HepG2 (cell line): ENCODE measurements at regions not wholly inside any gene's neighbourhood (a gene's known extent, or its start where the extent isn't known, plus 50 kb on each side); places are given as distances from the start of the nearest gene placed in this dataset.

ENCODE experiments used
- ATAC-seq: fragments of 200-7000 bp; cut with Tn5 transposase; 3 replicates; pipeline ENCODE4 v1.9.1; 2020; ENCODE audit warnings: mild to moderate bottlenecking, moderate library complexity
- BruUV-seq: library from RNA; stranded (reverse); fragments of 400-500 nt; replicated peaks from 2 replicates; lab custom pipeline; 2021; lab: Mats Ljungman, UMichigan
- CTCF ChIA-PET: fragments of 300-600 bp; formaldehyde crosslinking; extraction: SDS; loops from one replicate; lab custom pipeline; 2021; ENCODE audit warnings: low total read pairs, inconsistent platforms, low intra/inter-chr PET ratio; lab: Yijun Ruan, JAX
- POLR2A ChIA-PET: fragments of 350-600 bp; sonication (Branson Sonifier 250); formaldehyde crosslinking; loops from one replicate; lab custom pipeline; 2020; ENCODE audit warnings: antibody characterized with exemption, inconsistent platforms; lab: Yijun Ruan, JAX
- DNase-seq: peaks from one replicate; pipeline ENCODE4 v3.0.0-alpha.2; 2015; ENCODE audit warnings: low spot score
- FAIRE-seq: peaks from 3 replicates; lab custom pipeline; 2011; peaks lifted over from hg19 to GRCh38; lab: Jason Lieb, UNC
- H2AFZ ChIP-seq: one replicate; pipeline ENCODE4 v1.6.1; 2011; ENCODE audit warnings: low read length, inconsistent platforms
- H3K27ac ChIP-seq: fragments of 300-600 bp; 3 replicates; pipeline ENCODE4 v1.8.0; 2011; ENCODE audit warnings: mixed run types, mild to moderate bottlenecking, mixed read lengths, low read length, inconsistent platforms; ENCODE audit not compliant: insufficient read depth; ENCODE audit errors: extremely low read length
- H3K27me3 ChIP-seq, 2 experiments: fragments of 200-600 bp in 1 of 2; 2 replicates in 1 of 2; 3 replicates in 1 of 2; pipeline versions ENCODE4 v1.6.0 to v1.8.0; 2011; ENCODE audit warnings: low read length in 2 of 2, mild to moderate bottlenecking in 2 of 2, moderate library complexity in 2 of 2, inconsistent platforms in 1 of 2; ENCODE audit not compliant: insufficient read depth in 2 of 2, control insufficient read depth in 1 of 2
- H3K36me3 ChIP-seq, 2 experiments: fragments of 200-600 bp in 1 of 2; replicated peaks in 1 of 2; 2 replicates in 1 of 2; 3 replicates in 1 of 2; pipeline versions ENCODE4 v1.5.1 to v1.8.0; 2011; ENCODE audit warnings: low read length in 2 of 2, inconsistent platforms in 1 of 2; ENCODE audit not compliant: insufficient read depth in 2 of 2, control insufficient read depth in 1 of 2
- H3K4me1 ChIP-seq: 2 replicates; pipeline ENCODE4 v1.5.1; 2012; ENCODE audit warnings: low read length, inconsistent platforms; ENCODE audit not compliant: insufficient read depth
- H3K4me2 ChIP-seq: 2 replicates; pipeline ENCODE4 v1.6.0; 2011; ENCODE audit warnings: low read depth, low read length, inconsistent platforms
- H3K4me3 ChIP-seq, 3 experiments: fragments of 200-600 bp in 1 of 3; sonication (generic), shearing (Covaris generic) in 1 of 3; replicated peaks in 1 of 3; 2 replicates each; pipeline ENCODE4 v1.5.1; 2011 to 2016; ENCODE audit warnings: low read length in 3 of 3, inconsistent platforms in 2 of 3, low read depth in 2 of 3, mild to moderate bottlenecking in 2 of 3, control low read depth in 1 of 3, mixed read lengths in 1 of 3; ENCODE audit not compliant: insufficient read depth in 1 of 3
- H3K79me2 ChIP-seq: one replicate; pipeline ENCODE4 v1.6.1; 2011; ENCODE audit warnings: low read length, inconsistent platforms; ENCODE audit not compliant: insufficient read depth
- H3K9ac ChIP-seq: 2 replicates; pipeline ENCODE4 v1.6.0; 2011; ENCODE audit warnings: mild to moderate bottlenecking, low read depth, low read length, inconsistent platforms; ENCODE audit not compliant: insufficient read depth
- H3K9me3 ChIP-seq: 2 replicates; pipeline ENCODE4 v1.5.1; 2012; ENCODE audit warnings: mild to moderate bottlenecking, low read length
- H4K20me1 ChIP-seq: 2 replicates; pipeline ENCODE4 v1.6.0; 2011; ENCODE audit warnings: inconsistent platforms, mild to moderate bottlenecking, low read length, moderate library complexity; ENCODE audit not compliant: insufficient read depth
- FLYWCH1 ChIP-seq: sonication (generic); formaldehyde crosslinking; IDR thresholded peaks from 2 replicates; pipeline ENCODE4 v1.8.1; 2023; ENCODE audit warnings: mild to moderate bottlenecking, missing genetic modification reagents
- JUNB ChIP-seq: sonication (generic); formaldehyde crosslinking; IDR thresholded peaks from 2 replicates; pipeline ENCODE4 v1.8.0; 2022; ENCODE audit warnings: missing genetic modification reagents, mild to moderate bottlenecking, borderline replicate concordance
- RXRB ChIP-seq: IDR thresholded peaks from 2 replicates; pipeline ENCODE4 v1.6.1; 2016; ENCODE audit warnings: borderline replicate concordance, missing genetic modification reagents, missing compliant biosample characterization
- SMC3 ChIP-seq: IDR thresholded peaks from 2 replicates; pipeline ENCODE4 v1.6.1; 2011; ENCODE audit warnings: low read length, improper control_type of control experiment
- ZBTB7A ChIP-seq: sonication (generic); formaldehyde crosslinking; IDR thresholded peaks from 2 replicates; pipeline ENCODE4 v1.8.0; 2022; ENCODE audit warnings: mild to moderate bottlenecking, missing genetic modification reagents
- ZNF225 ChIP-seq: sonication (generic); formaldehyde crosslinking; IDR thresholded peaks from 2 replicates; pipeline ENCODE4 v1.4.0; 2020; ENCODE audit warnings: mild to moderate bottlenecking, missing genetic modification reagents
- ZNF674 ChIP-seq: sonication (generic); formaldehyde crosslinking; IDR thresholded peaks from 2 replicates; pipeline ENCODE4 v1.5.0; 2020; ENCODE audit warnings: low read depth, mild to moderate bottlenecking, missing genetic modification reagents
- WGBS: methylation state at CpG from one replicate; pipeline ENCODE4 v1.1.6; 2017; ENCODE audit warnings: low lambda C conversion rate; 5-methylcytosine and 5-hydroxymethylcytosine counted together
- in situ Hi-C: cut with HindIII; loops from 2 replicates; pipeline ENCODE4 v1.10.0; 2017; ENCODE audit warnings: low pct_unique_long_range_greater_than_20kb; ENCODE audit not compliant: extremely low pct_ligation_motif_present
- intact Hi-C: fragments of 100-400 bp; cut with micrococcal nuclease; formaldehyde crosslinking; loops from one replicate; pipeline ENCODE4 v1.10.0; 2022; ENCODE audit not compliant: unreplicated experiment
- TF ChIP-seq, protein P1 (sequence below): sonication (generic); formaldehyde crosslinking; IDR thresholded peaks from 2 replicates; pipeline ENCODE4 v1.8.1; 2023; ENCODE audit warnings: missing genetic modification reagents, inconsistent platforms, borderline replicate concordance

DNA sequence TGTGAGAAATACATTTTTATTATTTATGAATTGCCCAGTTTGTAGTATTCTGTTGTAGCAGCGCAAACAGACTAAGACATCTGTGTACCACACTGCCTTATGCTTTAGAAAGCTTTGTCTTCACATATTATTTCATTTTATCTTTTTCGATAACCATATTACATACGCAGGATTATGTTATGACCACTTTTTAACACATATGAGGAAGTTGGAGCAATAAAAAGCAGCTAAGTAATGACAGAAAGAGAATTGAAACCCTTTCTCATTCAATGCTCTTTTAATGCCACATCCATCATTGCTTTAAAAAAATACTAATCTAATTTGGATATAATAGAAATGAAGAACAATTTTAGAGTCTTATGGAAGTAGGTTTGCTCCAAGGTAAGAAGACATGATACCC, 99.7 kb downstream of the CT47B1 start:
- Histone ChIP-seq H2AFZ (no peak overlapping the region), H4K20me1 (no peaks in the 10 kb centered on the region), H3K4me3 (no peak overlapping the region), H3K27me3 (no peaks in the 10 kb centered on the region), H3K9me3 (no peaks in the 10 kb centered on the region), H3K27ac (no peak overlapping the region), H3K4me2 (no peak overlapping the region), H3K9ac (no peak overlapping the region), H3K36me3 (no peaks in the 10 kb centered on the region), H3K79me2 (no peaks in the 10 kb centered on the region), H3K4me1 (no peaks in the 10 kb centered on the region)
- no peak for FAIRE-seq
- BruUV-seq: no TSS peak
- intact Hi-C loops (no loop called here), in situ Hi-C loops (no loop called here)
- 63% methylated on average over 3 of the region's 3 CpGs for WGBS
- POLR2A ChIA-PET: no interaction called here
- ATAC-seq: no peak
- CTCF ChIA-PET: no interaction called here
- no peak for DNase-seq
- TF ChIP-seq ZBTB7A (CRISPR knock-in tag) (no peak), SMC3 (no peak), FLYWCH1 (CRISPR knock-in tag) (no peak), ZNF225 (CRISPR knock-in tag) (no peak), RXRB (CRISPR knock-in tag) (no peak), JUNB (CRISPR knock-in tag) (no peak), ZNF674 (CRISPR knock-in tag) (no peak)

DNA sequence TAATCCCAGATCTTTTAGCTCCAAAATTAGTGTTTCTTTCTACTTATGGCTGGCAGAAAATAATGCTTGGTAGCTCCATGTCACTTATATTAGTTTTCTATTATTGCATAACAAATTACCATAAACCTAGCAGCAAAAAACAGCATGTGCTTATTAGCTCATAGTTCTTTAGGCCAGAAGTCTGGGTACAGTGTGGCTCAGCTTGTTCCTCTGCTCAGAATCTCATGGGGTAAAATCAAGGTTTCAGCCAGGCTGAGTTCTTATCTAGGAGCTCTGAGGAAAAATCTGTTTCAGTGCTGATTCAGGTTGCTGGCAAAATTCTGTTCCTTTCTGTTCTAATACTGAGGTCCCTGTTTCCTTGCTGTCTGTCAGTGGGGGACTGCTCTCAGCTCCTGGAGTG, 101.1 kb downstream of the CT47B1 start:
- ATAC-seq: no peak
- CTCF ChIA-PET: no interaction called here
- intact Hi-C loops: no loop called here

More for the DNA sequence above, 101.1 kb downstream of the CT47B1 start:
- Histone ChIP-seq H3K4me2 (no peak overlapping the region), H3K79me2 (no peaks in the 10 kb centered on the region), H3K4me3 (no peak overlapping the region), H4K20me1 (no peaks in the 10 kb centered on the region), H3K27ac (no peak overlapping the region), H3K9ac (no peak overlapping the region), H3K36me3 (no peaks in the 10 kb centered on the region), H2AFZ (no peak overlapping the region), H3K9me3 (no peaks in the 10 kb centered on the region), H3K4me1 (peaks cover 7% of the 10 kb centered on the region), H3K27me3 (no peaks in the 10 kb centered on the region)
- TF ChIP-seq, protein P1, sequence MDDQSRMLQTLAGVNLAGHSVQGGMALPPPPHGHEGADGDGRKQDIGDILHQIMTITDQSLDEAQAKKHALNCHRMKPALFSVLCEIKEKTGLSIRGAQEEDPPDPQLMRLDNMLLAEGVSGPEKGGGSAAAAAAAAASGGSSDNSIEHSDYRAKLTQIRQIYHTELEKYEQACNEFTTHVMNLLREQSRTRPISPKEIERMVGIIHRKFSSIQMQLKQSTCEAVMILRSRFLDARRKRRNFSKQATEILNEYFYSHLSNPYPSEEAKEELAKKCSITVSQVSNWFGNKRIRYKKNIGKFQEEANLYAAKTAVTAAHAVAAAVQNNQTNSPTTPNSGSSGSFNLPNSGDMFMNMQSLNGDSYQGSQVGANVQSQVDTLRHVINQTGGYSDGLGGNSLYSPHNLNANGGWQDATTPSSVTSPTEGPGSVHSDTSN (CRISPR knock-in tag): no peak
- no TSS peak for BruUV-seq
- POLR2A ChIA-PET: no interaction called here
- DNase-seq: no peak
- in situ Hi-C loops: no loop called here
- no peak for FAIRE-seq
